ENCODE measurements at regions not wholly inside any gene's neighbourhood (a gene's known extent, or its start where the extent isn't known, plus 50 kb on each side); places are given as distances from the start of the nearest gene placed in this dataset.
A peak's percentile ranks its signal among the peaks of the same experiment; 100 is the strongest.

DNA sequence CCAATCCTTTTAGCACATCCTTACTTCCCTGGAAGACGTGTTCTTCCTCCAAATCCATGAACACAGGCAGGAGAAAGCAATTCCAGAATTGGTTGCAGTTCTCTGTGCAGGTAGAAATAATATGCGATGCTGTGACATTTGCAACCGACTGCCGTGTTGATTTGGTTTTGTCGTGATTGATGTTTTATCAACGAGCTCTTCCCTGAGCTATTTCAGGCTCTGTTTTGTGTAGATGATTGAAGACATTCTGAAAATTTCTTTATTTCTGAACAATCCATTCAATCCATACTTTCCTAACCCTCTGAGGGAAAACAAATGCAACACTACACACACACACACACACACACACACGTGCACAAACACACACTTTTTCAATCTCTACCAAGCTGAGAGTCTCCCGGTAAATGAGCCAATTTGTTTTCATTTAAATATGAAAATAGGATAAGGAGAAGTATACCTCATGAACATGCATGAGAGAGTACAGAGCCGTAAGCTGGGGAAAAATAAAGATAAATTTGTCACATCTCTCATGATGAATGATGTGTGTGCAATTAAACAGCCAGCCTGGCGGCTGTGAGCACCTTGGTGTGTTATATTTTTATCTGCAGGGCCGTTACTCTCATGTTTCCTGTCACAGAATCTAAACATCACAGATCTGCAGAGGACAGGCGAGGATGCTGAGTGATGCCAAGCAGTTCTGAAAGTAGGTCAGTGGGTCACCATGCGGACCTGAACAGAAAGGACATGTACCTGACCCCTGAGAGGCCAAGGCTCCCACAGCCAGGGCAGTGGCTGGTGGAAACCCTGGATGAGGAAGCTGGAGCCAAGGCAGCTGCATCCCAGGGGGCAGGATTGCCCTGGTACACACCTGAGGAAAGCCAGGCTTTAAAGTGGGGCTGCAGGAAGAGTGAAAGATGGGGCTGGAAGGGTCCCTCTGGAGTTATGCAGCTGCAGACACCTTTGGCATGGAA is 64.8 kb downstream of the PDCL3 start:
- no peak for DNase-seq (ENCODE audit: low spot score)

DNA sequence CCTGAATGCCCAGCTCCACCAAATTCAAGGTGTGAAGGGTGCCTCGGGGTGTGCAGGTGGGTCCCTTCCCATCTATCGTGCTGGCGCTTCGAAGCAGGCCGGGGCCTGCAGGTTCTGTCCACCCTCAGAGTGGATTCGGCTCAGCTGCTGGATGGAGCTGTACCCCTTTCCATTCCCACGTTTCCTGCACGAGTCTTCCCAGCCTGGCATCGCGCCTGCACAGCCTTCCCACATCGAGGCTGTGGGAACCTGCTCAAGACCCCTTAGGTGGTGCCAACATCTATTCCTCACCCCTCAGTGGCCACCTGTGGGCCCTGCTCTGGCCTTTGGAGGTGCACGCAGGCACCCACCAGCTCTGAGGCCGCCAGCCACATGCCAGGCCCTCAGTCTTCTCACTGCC is 65.7 kb downstream of the PDCL3 start:
- no peak for DNase-seq (ENCODE audit: low spot score)

DNA sequence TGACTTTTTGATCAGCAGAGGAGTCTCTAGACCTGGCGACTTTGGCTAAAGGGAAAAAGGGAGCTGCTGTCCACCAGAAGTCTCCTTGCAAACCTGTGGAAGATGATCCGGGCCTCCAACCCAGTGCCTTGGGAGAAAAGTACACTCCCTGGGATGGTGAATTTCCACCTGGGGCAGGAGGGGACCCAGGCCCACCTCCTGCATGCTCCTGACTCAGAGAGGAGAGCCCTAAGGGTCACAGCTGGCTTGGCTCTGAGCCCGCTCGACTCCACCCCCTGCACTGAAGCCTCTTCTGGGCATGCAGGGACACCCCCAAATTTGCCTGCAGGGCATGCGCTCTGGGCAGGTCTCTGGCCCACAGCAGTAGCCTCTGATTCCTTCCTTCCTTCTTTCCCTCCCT is 66.5 kb downstream of the PDCL3 start:
- no peak for DNase-seq (ENCODE audit: low spot score)

DNA sequence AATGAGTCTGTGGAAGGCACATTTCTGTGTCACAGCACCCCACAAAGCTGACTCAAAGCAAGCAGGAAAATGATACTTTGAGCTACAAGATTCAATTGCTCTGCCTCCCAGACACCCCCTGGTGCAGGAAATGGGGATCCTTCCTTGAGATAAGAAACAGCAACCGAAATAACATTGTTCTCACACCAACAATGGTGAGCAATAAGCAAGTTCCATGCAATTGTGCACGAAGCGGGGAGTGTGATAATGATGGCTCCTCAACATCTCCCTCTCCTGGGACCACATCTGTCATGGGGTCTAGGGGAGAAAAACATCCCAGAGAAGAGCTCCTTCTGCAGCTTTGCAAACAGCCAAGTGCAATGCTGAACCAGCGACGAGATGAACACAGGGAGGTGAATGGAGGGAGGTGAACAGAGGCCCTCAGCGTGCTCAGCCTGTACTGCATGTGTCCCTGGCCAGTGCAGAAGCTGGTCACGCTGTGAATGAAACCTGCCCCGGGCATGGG is 67.7 kb downstream of the PDCL3 start:
- peak; percentile 23 for DNase-seq (ENCODE audit: low spot score)

DNA sequence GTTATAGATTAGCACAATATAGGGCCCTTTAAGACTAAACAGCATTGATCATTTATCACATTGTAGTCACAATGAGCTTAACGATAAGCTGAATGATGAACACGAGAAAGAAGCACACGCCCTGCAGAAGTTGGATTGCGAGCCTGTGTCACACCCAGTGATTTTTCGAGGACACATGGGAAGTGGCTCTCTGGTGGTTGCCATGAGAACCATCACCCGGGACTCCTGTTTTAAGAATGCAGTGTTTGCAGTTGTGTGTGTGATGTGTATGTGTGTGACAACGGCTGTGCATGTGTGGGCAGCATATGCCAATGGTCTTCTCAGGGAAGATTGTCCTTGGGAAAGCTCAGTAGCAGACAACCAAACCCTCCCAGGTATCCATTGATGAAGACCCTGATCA is 69.2 kb downstream of the PDCL3 start:
- DNase-seq (ENCODE audit: low spot score), result no peak

DNA sequence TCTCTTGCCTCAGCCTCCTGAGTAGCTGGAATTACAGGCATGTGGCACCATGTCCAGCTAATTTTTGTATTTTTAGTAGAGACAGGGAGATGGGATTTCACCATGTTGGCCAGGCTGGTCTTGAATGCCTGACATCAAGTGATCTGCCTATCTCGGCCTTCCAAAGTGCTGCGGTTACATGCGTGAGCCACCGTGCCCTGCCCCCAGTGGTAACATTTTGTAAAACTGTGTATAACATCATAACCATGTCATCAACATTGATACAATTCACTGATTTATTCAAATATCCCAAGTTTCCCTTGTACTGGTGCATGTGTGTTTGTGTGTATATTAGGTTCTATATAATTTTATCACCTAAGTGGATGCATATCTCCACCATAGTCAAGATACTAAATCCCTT is 70.0 kb downstream of the PDCL3 start:
- DNase-seq (ENCODE audit: low spot score), result no peak

DNA sequence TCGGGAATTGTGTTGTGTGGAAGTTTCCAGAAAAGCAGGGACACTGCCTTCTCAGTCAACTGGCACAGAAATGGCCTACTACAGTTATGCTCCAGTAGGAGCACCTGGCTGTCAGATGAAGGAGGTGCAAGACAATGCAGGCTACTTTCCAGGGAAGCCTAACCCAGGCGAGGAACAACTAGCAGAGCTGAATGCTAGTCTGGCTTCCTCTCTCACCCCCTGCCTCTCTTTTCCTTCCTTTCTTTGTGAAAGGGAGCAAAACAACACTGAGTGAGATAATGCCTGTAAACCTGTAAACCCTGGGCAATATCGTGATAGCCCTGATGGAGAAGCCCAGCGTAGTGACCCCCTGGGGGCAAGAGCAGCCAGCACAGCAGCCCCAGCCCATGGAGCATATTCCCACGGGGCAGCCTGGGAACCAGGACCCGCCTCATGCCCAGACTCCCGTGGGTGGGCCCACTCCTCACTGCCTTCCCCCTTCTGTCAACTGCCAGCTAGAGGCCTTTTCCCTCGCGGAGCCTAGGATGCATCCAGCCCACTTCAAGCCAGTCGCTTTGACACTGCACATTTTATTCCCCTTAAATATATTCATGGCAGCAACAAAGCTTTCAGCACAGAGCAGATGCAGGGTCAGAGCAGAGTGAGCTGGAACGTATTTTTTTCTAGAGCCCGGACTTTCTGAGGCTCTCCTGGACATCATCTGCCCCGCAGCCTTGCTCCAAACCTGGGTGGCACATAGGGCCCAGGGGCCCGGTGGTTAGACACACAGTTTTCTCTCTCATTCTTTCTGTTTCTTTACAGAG is 77.0 kb downstream of the PDCL3 start:
- no peak for DNase-seq (ENCODE audit: low spot score)

DNA sequence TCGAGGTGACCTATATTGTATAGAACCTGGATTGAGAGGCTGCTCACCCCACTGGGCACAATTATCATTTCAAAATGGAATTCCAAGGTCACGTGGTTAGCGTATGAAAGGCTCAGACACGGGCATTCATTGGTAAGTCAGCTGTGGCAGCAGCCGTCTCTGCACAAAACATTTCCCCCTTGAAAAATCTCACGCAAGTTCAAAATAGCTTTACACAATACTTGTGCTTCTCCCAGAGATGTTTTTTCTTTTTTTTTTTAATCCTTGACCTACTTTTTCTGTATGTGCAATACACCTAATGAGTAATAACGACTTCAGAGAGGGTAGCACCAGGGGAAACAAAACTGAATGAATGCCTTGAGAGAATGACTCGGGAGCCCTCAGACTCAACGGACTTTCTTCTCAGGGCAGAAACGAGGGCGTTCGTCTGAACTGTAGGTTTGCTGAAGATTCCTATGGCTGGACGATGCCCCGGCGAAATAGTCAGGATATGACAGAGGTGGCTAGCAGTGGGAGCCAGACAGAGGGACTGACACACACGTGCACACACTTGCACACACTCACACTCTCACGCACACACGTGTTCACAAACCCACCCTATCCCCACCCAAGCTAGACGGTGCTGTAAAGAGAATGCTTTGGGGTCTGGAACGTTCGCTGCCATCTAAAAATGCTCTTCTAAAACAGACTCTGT is 77.8 kb downstream of the PDCL3 start:
- DNase-seq (ENCODE audit: low spot score), result no peak

DNA sequence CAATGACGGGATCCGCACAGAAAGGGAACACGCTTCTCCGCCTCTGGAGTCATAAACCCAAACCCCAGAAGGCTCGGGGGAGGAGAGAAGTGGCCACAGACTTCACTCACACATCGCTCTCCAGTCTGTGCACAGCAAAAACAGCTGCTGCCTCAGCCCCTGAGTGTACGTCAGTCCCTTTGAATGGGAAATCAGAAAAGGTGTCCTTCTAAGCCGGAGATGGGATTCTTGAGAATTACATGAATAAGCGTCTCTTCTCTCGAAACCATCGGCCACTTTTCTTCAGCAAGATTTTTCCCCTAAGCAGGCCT is 78.3 kb downstream of the PDCL3 start:
- DNase-seq (ENCODE audit: low spot score), result no peak

DNA sequence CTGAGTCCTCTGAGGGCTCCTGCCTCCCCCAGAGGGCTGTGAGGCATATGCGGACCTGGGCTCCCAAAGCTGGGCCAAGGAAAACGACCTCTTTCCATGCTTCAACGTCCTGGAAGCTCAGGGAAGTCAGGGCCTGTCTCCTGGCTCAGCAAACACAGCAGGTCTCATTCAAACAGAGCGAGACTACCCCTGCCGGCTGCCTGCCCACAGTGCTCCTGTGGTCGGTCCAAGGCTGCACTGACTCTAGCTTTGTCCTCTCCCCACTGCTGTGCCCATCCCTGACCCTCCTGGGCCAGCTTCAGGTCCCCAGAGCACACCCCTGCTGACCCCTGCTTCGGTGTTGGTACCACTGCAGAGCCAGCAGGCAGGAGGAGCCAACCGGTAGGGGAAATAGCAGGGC is 79.6 kb downstream of the PDCL3 start:
- no peak for DNase-seq (ENCODE audit: low spot score)

DNA sequence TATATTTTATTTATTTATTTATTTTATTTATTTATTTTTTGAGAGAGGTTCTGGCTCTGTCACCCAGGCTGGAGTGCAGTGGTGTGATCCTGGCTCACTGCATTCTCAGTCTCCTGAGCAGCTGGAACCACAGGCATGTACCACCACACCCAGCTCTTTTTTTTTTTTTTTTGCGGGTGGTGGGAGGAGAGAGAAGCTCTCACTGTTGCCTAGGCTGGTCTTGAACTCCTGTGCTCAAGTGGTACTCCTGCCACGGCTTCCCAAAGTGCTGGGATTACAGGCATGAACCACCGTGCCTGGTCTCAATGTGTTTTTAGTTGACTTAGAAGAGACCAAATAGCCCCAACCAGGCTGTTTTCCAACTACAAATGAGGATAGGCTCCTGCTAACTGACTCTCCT is 80.7 kb downstream of the PDCL3 start:
- DNase-seq (ENCODE audit: low spot score), result no peak

DNA sequence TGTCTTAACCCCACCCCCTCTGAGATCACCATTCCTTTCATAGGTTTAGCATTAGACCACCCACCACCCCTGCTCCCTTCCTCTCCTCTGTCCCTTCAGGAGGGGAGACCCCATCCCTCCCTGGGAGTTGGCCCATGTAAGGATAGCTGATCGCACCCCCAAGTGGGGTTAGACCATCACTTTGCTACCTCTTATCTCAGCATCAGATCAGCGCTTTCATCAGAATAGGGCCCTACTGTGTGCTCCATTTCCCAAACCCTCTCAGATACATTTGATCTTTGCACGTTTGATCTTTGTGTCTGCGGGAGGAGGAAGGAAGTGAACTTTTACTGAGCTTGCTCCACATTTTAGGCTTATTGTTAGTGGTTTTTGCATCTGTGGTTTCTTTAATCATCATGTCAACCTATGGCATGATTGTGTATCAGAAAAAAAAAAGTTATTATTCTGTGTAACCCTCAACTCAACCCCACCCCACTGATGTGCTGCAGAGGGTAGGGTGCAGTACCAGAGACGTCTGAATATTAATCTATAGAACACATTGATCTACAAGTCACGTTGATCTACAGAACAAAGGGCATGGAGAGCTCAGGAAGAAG is 81.2 kb downstream of the PDCL3 start:
- DNase-seq (ENCODE audit: low spot score), result no peak

DNA sequence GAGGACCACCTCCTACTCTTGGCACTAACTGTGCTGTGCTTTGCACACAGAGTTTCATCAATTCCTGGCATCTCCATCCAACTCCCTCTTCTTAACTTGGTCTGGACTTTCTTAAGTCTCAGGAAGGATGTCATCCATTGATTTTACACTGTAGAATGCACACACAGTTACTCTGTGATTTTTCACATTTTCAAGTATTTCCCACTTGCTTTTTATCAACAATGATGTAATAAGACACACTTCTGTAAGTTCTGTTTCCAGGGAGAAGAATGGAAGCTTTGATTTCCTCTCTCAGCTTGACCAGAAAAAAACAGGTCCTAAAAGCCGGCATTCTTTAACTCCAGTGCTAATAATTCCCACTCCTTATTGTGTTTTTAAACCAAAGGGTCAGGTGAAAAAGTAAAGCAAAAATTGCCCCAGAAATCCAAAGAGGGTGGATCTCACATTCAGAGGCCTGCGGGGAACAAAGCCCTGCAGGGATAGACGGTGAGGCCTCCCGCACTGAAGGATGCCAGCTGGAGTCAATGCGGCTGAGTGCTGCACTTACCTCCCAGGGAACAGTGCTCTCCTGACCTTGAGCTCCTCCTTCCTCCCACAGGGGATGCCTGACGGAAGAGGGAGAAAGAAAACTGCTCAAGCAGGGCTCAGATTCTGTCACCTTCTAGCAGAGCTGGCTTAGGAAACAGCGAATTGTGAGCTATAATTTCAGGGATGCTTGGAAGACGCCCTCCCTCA is 83.1 kb downstream of the PDCL3 start:
- DNase-seq (ENCODE audit: low spot score), result no peak

DNA sequence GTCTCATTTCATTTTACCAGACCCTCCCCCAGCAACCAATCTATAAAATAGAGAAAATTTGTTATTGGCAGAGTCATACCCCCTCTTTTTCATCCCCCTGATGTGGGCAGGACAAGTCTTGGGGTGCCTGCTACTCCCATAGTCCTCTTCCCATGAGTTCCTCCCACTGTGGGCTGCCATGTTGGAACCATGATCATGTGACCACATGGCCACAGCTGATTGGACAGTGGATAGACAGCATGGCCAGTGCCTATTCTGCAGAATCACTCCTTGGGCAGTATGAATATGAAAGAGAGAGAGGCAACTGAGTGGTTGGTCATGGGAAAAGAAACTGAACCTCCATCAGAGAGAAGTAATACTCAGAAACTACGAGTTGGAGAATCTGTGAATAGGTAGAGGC is 84.9 kb downstream of the PDCL3 start:
- DNase-seq (ENCODE audit: low spot score), result no peak

DNA sequence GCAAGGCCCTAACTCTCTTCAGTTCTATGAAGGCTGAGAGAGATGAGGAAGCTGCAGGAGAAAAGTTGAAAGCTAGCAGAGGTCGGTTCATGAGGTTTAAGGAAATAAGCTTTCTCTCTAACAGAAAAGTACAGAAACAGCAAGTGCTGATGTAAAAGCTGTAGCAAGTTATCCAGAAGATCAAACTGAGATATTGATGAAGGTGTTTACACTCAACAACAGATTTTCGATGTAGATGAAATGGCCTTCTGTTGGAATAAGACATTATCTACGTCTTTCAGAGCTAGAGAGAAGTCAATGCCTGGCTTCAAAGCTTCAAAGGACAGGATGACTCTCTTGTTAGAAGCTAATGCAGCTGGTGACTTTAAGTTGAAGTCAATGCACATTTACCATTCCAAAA is 87.4 kb downstream of the PDCL3 start:
- DNase-seq (ENCODE audit: low spot score), result no peak

DNA sequence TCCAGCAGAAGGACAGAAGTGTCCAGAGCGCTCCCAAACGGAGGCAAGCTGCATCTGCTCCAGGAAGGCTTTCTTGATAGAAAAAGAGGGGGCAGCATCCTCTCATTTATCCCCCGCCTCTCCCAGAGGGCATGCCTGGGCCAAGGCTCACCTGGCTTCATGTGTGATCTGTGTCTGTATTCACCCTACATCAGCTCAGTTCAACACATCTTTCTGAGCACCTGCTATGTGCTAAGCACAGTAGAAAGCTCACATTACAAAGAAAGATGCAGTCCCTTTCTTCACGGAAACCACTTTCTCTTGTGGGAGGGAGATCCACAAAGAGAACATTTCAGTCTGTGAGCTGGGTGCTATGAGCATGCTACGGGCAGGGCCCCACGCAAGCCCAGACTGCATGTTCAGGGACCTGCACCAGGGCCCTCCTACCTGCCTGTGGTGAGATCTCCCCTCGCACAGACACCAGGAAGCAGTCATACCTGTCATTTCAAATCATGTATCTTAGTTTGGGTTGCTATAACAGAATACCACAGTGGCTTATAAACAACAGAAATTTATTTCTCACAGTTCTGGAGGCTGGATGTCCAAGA is 90.7 kb downstream of the PDCL3 start:
- DNase-seq (ENCODE audit: low spot score), result no peak

DNA sequence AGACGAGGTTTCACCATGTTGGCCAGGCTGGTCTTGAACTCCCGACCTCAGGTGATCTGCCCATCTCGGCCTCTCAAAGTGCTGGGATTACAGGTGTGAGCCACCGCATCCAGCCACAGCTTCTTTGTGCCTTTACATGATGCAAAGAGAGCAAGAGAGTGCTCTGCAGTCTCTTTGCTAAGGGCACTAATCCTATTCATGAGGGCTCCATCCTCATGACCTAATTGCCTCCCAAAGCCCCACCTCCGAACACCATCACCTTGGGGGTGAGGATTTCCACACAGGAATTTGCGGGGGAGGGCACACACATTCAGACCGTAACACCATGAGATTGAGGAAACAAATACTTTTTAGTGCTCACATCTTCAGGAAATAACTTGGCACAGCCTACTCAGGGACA is 91.8 kb downstream of the PDCL3 start:
- DNase-seq (ENCODE audit: low spot score), result no peak

DNA sequence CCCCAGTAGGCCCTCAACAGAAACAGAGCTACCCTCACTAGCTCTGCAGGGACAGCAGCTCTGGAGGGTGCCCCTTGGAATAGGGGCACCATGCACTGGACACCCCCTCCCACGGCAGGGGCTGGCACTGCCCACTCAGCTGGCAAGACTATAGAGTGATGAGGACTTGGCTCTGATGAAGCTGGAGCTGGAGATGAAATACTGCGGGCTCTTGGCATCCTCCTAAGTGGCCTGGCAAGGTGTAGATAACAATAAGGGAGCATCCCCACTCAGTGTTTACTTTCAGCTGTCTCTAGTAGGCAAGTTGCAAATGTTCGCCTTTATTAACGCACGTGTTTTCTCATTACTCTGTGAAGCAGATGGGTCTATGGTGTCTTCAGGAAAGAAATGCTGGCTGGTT is 92.7 kb downstream of the PDCL3 start:
- DNase-seq (ENCODE audit: low spot score), result no peak

DNA sequence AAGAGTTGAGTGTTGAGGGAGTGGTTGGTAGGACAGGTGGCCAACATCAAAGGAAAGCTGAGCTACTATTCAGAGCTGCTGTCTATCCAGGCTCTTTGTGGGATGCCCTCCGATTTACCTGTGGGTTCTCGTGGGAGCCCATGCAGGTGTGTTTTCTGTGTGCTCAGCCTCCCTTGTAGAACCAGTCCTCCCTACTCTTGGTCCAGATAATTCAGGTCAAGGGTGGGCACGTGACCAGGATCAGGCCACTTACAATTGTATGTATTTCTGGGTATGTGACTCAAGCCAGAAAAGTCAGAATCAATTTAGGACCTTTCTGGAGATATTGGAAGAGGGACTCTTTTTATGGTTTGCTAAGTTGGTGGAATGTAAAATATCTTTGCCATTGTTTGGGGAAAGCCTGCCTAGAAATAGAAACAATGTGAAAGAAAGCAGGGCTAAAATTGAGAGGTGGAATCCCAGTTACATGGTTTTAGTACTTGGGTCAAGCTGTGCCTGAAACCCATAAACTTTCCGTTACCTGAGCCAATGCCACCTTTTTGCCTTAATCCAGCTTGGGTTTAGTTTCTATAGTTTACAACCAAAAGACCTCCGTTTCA is 93.2 kb downstream of the PDCL3 start:
- no peak for DNase-seq (ENCODE audit: low spot score)

DNA sequence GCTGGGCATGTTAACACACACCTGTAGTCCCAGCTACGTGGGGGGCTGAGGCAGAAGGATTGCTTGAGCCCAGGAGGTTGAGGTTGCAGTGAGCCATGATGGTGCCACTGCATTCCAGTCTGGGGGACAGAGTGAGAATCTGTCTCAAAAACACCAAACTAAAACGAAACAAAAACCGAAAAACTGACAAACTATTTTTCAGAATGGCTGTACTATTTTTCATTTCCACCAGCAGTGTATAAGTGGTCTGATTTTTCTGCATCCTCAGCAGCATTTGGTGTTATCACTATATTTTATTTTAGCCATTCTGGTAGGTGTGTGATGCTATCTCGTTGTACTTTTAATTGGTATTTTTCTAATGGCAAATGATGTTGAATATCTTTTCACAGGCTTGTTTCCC is 95.2 kb downstream of the PDCL3 start:
- DNase-seq (ENCODE audit: low spot score), result no peak
